GM12801 (cell line): ENCODE measurements at regions not wholly inside any gene's neighbourhood (a gene's known extent, or its start where the extent isn't known, plus 50 kb on each side); places are given as distances from the start of the nearest gene placed in this dataset.

Source experiments
- CTCF ChIP-seq: IDR thresholded peaks from one replicate; pipeline ENCODE4 v1.5.1; 2011; ENCODE audit warnings: control low read depth; ENCODE audit not compliant: insufficient read length; ENCODE audit errors: extremely low read depth

GRCh38 chr1:98498651-98499050 is 162.9 kb upstream of the SNX7 start:
- no peak for TF ChIP-seq CTCF

- TF ChIP-seq CTCF = no peak
Measured at GRCh38 chr1:98497497-98497896, 164.0 kb upstream of the SNX7 start.

GRCh38 chr1:98496256-98496995 is 165.1 kb upstream of the SNX7 start:
- no peak for TF ChIP-seq CTCF

GRCh38 chr1:98493469-98493868 is 168.1 kb upstream of the SNX7 start:
- no peak for TF ChIP-seq CTCF

GRCh38 chr1:98490099-98490498 is 171.4 kb upstream of the SNX7 start:
- TF ChIP-seq CTCF = no peak

GRCh38 chr1:98487620-98488019 is 173.9 kb upstream of the SNX7 start:
- TF ChIP-seq CTCF = no peak

GRCh38 chr1:98482611-98483010 is 178.9 kb upstream of the SNX7 start:
- no peak for TF ChIP-seq CTCF
